DND-41 (cell line): ENCODE measurements at regions not wholly inside any gene's neighbourhood (a gene's known extent, or its start where the extent isn't known, plus 50 kb on each side); places are given as distances from the start of the nearest gene placed in this dataset.

Experiments used
- ATAC-seq: fragments of 200-7000 bp; cut with Tn5 transposase; 3 replicates; pipeline ENCODE4 v1.9.1; 2021; ENCODE audit warnings: low read depth; ENCODE audit not compliant: insufficient read depth
- DNase-seq: peaks from one replicate; pipeline ENCODE4 v3.0.0-alpha.2; 2020
- H2AFZ ChIP-seq: 2 replicates; pipeline ENCODE4 v1.6.0; 2012; ENCODE audit warnings: low read depth, low read length
- H3K27ac ChIP-seq: 2 replicates; pipeline ENCODE4 v1.5.1; 2012; ENCODE audit warnings: low read length, inconsistent platforms
- H3K27me3 ChIP-seq: fragments of 200-600 bp; sonication (generic); 2 replicates; pipeline ENCODE4 v1.6.0; 2012; ENCODE audit warnings: low read length, mild to moderate bottlenecking, inconsistent platforms; ENCODE audit not compliant: insufficient read depth, poor library complexity
- H3K36me3 ChIP-seq: 2 replicates; pipeline ENCODE4 v1.5.1; 2012; ENCODE audit warnings: low read length, inconsistent platforms; ENCODE audit not compliant: insufficient read depth
- H3K4me1 ChIP-seq: 2 replicates; pipeline ENCODE4 v1.5.1; 2012; ENCODE audit warnings: mild to moderate bottlenecking, low read length; ENCODE audit not compliant: insufficient read depth
- H3K4me2 ChIP-seq: 2 replicates; pipeline ENCODE4 v1.6.0; 2012; ENCODE audit warnings: mild to moderate bottlenecking, moderate library complexity, low read length, inconsistent platforms; ENCODE audit not compliant: insufficient read depth
- H3K4me3 ChIP-seq, 2 experiments: fragments of 200-600 bp in 1 of 2; shearing (Covaris generic) in 1 of 2; 2 replicates each; pipeline ENCODE4 v1.5.1; 2012 to 2016; ENCODE audit warnings: inconsistent platforms in 2 of 2, low read length in 2 of 2, mild to moderate bottlenecking in 2 of 2, low read depth in 1 of 2, moderate library complexity in 1 of 2
- H3K79me2 ChIP-seq: 2 replicates; pipeline ENCODE4 v1.6.0; 2012; ENCODE audit warnings: low read length, inconsistent platforms; ENCODE audit not compliant: insufficient read depth
- H3K9ac ChIP-seq: 2 replicates; pipeline ENCODE4 v1.6.0; 2012; ENCODE audit warnings: low read depth, mild to moderate bottlenecking, inconsistent platforms, low read length, moderate library complexity
- H3K9me3 ChIP-seq: 2 replicates; pipeline ENCODE4 v1.5.1; 2012; ENCODE audit warnings: low read length, moderate library complexity, mild to moderate bottlenecking, inconsistent platforms; ENCODE audit not compliant: insufficient read depth, severe bottlenecking
- H4K20me1 ChIP-seq: 2 replicates; pipeline ENCODE4 v1.6.0; 2012; ENCODE audit warnings: low read length; ENCODE audit not compliant: insufficient read depth
- CTCF ChIP-seq: IDR thresholded peaks from 2 replicates; pipeline ENCODE4 v1.5.1; 2012; ENCODE audit warnings: borderline replicate concordance, low read length, moderate library complexity, mild to moderate bottlenecking; ENCODE audit not compliant: poor library complexity, severe bottlenecking; ENCODE audit errors: extremely low read depth
- EZH2 ChIP-seq: IDR thresholded peaks from 3 replicates; pipeline ENCODE4 v1.6.1; 2012; ENCODE audit warnings: borderline replicate concordance, low read depth, mild to moderate bottlenecking, moderate library complexity, low read length, inconsistent platforms; ENCODE audit not compliant: severe bottlenecking

- H3K4me1 ChIP-seq: no peaks in the 10 kb centered on the region
- no peaks in the 10 kb centered on the region for H3K9me3 ChIP-seq
- H3K9ac ChIP-seq: no peak overlapping the region
- TF ChIP-seq CTCF: no peak
- no peak for TF ChIP-seq EZH2
- no peak overlapping the region for H3K4me2 ChIP-seq
- H3K27me3 ChIP-seq: peaks cover 2% of the 10 kb centered on the region
- no peak overlapping the region for H3K27ac ChIP-seq
- no peak for DNase-seq
- no peak for ATAC-seq
- no peaks in the 10 kb centered on the region for H3K79me2 ChIP-seq
- no peaks in the 10 kb centered on the region for H4K20me1 ChIP-seq
- H2AFZ ChIP-seq: no peak overlapping the region
- no peak overlapping the region for H3K4me3 ChIP-seq
- H3K36me3 ChIP-seq: no peaks in the 10 kb centered on the region
Measured at GRCh38 chr5:73278693-73279092, 105.7 kb downstream of the TMEM174 start.

GRCh38 chr5:73274881-73275663, 102.1 kb downstream of the TMEM174 start:
- H3K36me3 ChIP-seq: no peaks in the 10 kb centered on the region
- no peak overlapping the region for H3K4me2 ChIP-seq
- TF ChIP-seq CTCF (no peak), EZH2 (no peak)
- H3K79me2 ChIP-seq: no peaks in the 10 kb centered on the region
- no peak overlapping the region for H3K27ac ChIP-seq
- DNase-seq (no peak), ATAC-seq (no peak)
- H3K9ac ChIP-seq: no peak overlapping the region
- H3K4me3 ChIP-seq: no peak overlapping the region
- peaks cover 3% of the 10 kb centered on the region for H3K27me3 ChIP-seq
- H4K20me1 ChIP-seq: no peaks in the 10 kb centered on the region
- H2AFZ ChIP-seq: no peak overlapping the region
- no peaks in the 10 kb centered on the region for H3K9me3 ChIP-seq
- no peaks in the 10 kb centered on the region for H3K4me1 ChIP-seq

GRCh38 chr5:73274121-73274520, 101.1 kb downstream of the TMEM174 start:
- H3K27me3 ChIP-seq: peaks cover 3% of the 10 kb centered on the region
- no peak overlapping the region for H3K4me2 ChIP-seq
- ATAC-seq: no peak
- TF ChIP-seq EZH2 (no peak), CTCF (no peak)
- no peak overlapping the region for H3K4me3 ChIP-seq
- no peaks in the 10 kb centered on the region for H3K79me2 ChIP-seq
- H4K20me1 ChIP-seq: no peaks in the 10 kb centered on the region
- no peaks in the 10 kb centered on the region for H3K9me3 ChIP-seq
- H2AFZ ChIP-seq: no peak overlapping the region
- H3K9ac ChIP-seq: no peak overlapping the region
- H3K4me1 ChIP-seq: no peaks in the 10 kb centered on the region
- no peaks in the 10 kb centered on the region for H3K36me3 ChIP-seq
- H3K27ac ChIP-seq: no peak overlapping the region
- DNase-seq: no peak
